ENCODE measurements at regions not wholly inside any gene's neighbourhood (a gene's known extent, or its start where the extent isn't known, plus 50 kb on each side); places are given as distances from the start of the nearest gene placed in this dataset.
A peak's percentile ranks its signal among the peaks of the same experiment; 100 is the strongest.

DNA sequence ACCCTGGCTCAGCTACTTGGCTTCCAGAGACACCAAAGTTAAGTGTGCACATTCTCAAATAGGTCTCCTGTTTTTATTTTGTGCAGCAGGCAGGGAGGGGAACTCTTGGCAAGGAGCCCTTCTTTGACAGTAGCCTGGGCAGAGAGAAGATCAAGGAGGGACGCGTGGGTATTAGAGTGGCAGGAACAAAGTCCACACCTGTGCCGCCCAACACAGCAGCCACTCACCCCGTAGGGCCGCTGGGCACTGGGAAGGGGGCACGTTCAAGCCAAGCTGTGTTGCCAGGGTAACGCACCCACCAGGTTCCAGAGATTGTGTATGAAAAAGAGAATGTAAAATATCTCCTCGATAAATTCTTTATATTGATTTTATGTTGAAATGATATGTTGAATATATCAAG is 229.3 kb upstream of the AGAP1 start:
- TF ChIP-seq CHD2 (IDR thresholded peaks at IDR 0.05; ENCODE audit: low read length, partially characterized antibody) (no peak), GATA3 (IDR thresholded peaks at IDR 0.05; ENCODE audit: borderline replicate concordance) (no peak), NPAS2 (CRISPR knock-in tag; IDR thresholded peaks at IDR 0.05; ENCODE audit: borderline replicate concordance) (no peak), HOXB5 (CRISPR knock-in tag; IDR thresholded peaks at IDR 0.05) (no peak), ZC3H11A (IDR thresholded peaks at IDR 0.05) (no peak), JUNB (IDR thresholded peaks at IDR 0.05) (no peak), ELK1 (IDR thresholded peaks at IDR 0.05; ENCODE audit: low read depth, low read length) (no peak), MAZ (IDR thresholded peaks at IDR 0.05; ENCODE audit: borderline replicate concordance, low read depth, low read length) (no peak), FOSL2 (IDR thresholded peaks at IDR 0.05) (no peak), FOSL2 (CRISPR knock-in tag; IDR thresholded peaks at IDR 0.05) (no peak)
- FAIRE-seq (no peak), DNase-seq (ENCODE audit: low read depth in 1 of 2, low spot score in 1 of 2) (no peak), ATAC-seq (no peak)
- Histone ChIP-seq H3K4me3 (peak overlapping the region; percentile 22; the same call in 1 of the 3 replicates), H3K4me1 (peaks cover 51% of the 10 kb centered on the region), H3K9me3 (no peaks in the 10 kb centered on the region), H3K4me2 (peak overlapping the region; percentile 80), H3K27ac (peak overlapping the region; percentile 86 to 88)
- WGBS (ENCODE audit: missing lambda C conversion rate): 57% methylated on average over 8 of the region's 8 CpGs
- ChIA-PET CTCF (interaction anchor here (1.0 to 3.2 kb wide), 6 partner anchors 18 to 288 kb away, joined by 3 to 14 read pairs (median 3); no protein-coding TSS in a partner anchor), POLR2A (no interaction called here)

DNA sequence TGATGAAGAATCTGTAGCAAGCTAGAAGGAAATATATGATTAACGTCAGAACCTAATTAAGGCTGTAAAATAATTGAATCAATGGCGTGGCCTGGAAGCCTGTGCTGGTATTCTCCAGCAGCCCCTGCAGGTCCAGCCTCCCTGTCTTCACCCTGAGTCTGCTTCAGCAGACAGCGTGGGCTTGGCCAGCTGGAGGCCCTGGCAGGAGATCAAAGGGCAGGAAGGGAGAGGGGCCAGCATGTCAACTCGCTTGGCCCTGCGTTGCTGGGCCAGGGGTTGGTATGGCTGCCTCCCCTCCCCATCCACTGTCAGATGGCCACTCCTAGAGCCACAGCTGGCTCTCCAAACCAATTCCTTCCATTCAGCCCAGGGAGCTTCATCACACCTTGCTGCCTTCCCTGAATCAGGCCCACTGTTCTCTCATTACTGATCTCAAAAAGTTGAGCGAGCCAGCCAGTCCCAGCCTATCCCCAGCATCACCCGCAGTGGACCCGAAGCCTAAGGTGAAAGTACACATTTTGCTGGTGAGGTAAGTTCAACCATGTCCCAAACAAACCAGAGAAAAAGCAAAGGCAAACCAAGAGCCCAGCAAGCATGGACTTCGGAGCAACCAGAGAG is 228.4 kb upstream of the AGAP1 start:
- H3K4me2 ChIP-seq: no peak overlapping the region
- no peak overlapping the region for H3K4me3 ChIP-seq
- ChIA-PET CTCF (interaction anchor here (0.5 to 2.3 kb wide), 3 partner anchors 8 to 287 kb away, joined by 3 to 7 read pairs (median 4); no protein-coding TSS in a partner anchor), POLR2A (no interaction called here)
- FAIRE-seq (no peak), DNase-seq (ENCODE audit: low read depth in 1 of 2, low spot score in 1 of 2) (no peak), ATAC-seq (no peak)
- TF ChIP-seq KDM5A (IDR thresholded peaks at IDR 0.05) (no peak), CHD2 (IDR thresholded peaks at IDR 0.05; ENCODE audit: low read length, partially characterized antibody) (no peak), NR3C1 (IDR thresholded peaks at IDR 0.05) (no peak), FOSL2 (IDR thresholded peaks at IDR 0.05) (no peak), FOSL2 (CRISPR knock-in tag; IDR thresholded peaks at IDR 0.05) (no peak), CEBPB (IDR thresholded peaks at IDR 0.05) (no peak), TP53 (CRISPR knock-in tag; IDR thresholded peaks at IDR 0.05) (no peak), E2F6 (IDR thresholded peaks at IDR 0.05; ENCODE audit: borderline replicate concordance, low read depth) (no peak), RCOR1 (IDR thresholded peaks at IDR 0.05; ENCODE audit: low read depth, low read length) (no peak), HEYL (CRISPR knock-in tag; IDR thresholded peaks at IDR 0.05) (no peak), RAD21 (conservative IDR thresholded peaks at IDR 0.05 in 1 of 2, IDR thresholded peaks at IDR 0.05 in 1 of 2) (no peak)
- TF ChIP-seq, protein P1, sequence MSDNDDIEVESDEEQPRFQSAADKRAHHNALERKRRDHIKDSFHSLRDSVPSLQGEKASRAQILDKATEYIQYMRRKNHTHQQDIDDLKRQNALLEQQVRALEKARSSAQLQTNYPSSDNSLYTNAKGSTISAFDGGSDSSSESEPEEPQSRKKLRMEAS (IDR thresholded peaks at IDR 0.05): no peak
- TF ChIP-seq, protein P2, sequence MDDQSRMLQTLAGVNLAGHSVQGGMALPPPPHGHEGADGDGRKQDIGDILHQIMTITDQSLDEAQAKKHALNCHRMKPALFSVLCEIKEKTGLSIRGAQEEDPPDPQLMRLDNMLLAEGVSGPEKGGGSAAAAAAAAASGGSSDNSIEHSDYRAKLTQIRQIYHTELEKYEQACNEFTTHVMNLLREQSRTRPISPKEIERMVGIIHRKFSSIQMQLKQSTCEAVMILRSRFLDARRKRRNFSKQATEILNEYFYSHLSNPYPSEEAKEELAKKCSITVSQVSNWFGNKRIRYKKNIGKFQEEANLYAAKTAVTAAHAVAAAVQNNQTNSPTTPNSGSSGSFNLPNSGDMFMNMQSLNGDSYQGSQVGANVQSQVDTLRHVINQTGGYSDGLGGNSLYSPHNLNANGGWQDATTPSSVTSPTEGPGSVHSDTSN (IDR thresholded peaks at IDR 0.05): no peak
- peak overlapping the region; percentile 86 to 88 for H3K27ac ChIP-seq
- no peaks in the 10 kb centered on the region for H3K9me3 ChIP-seq
- peaks cover 51% of the 10 kb centered on the region for H3K4me1 ChIP-seq
- 87% methylated on average over 9 of the region's 9 CpGs for WGBS (ENCODE audit: missing lambda C conversion rate)

DNA sequence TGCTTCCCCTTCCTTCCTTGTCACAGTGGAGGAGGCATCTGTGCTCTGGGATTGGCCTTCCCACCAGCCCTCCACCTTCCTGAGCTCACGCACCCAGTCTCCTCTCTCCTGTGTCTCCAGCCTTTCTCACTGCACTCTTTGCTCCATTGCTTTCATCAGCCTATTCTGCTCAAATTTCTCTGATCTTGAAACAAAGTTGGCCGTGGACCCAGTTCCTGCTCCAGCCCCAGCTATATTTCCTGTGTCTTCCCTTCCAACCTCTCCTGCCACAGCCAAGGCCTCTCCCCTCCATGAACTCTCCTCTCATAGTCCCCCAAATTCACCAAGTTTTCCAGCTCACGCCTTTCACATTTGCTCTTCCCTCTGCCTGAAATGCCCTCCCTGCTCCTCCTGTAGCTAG is 226.6 kb upstream of the AGAP1 start:
- H3K4me3 ChIP-seq: no peak overlapping the region
- CTCF ChIA-PET: interaction anchor here (0.6 to 2.4 kb wide), 2 partner anchors 175 to 479 kb away, joined by 3 to 5 read pairs; no protein-coding TSS in a partner anchor
- peak overlapping the region; percentile 58 to 88; a peak in 5 of 6 replicates for H3K27ac ChIP-seq
- no peak for FAIRE-seq
- peaks cover 56% of the 10 kb centered on the region for H3K4me1 ChIP-seq
- DNase-seq (ENCODE audit: low read depth in 1 of 2, low spot score in 1 of 2): no peak
- 89% methylated on average over 3 of the region's 3 CpGs for WGBS (ENCODE audit: missing lambda C conversion rate)
- H3K9me3 ChIP-seq: no peaks in the 10 kb centered on the region
- no peak overlapping the region for H3K4me2 ChIP-seq
- no peak for ATAC-seq
- POLR2A ChIA-PET: no interaction called here
- TF ChIP-seq NR3C1 (IDR thresholded peaks at IDR 0.05) (no peak), RFX5 (IDR thresholded peaks at IDR 0.05) (no peak), HDAC2 (IDR thresholded peaks at IDR 0.05) (no peak), ZC3H11A (IDR thresholded peaks at IDR 0.05) (no peak)
